WTC11 (cell line): ENCODE measurements at regions not wholly inside any gene's neighbourhood (a gene's known extent, or its start where the extent isn't known, plus 50 kb on each side); places are given as distances from the start of the nearest gene placed in this dataset.
A peak's percentile ranks its signal among the peaks of the same experiment; 100 is the strongest.

ENCODE experiments used
- ATAC-seq: fragments of 200-7000 bp; cut with Tn5 transposase; 2 replicates; pipeline ENCODE4 v1.10.0; 2021; ENCODE audit warnings: mild to moderate bottlenecking, moderate library complexity
- CTCF ChIA-PET: fragments of 300-600 bp; sonication (Branson Sonifier 250); formaldehyde crosslinking; loops from one replicate; lab custom pipeline; 2021; ENCODE audit warnings: antibody characterized with exemption; lab: Charles Lee
- POLR2A ChIA-PET: fragments of 350-600 bp; sonication (Branson Sonifier 250); formaldehyde crosslinking; loops from one replicate; lab custom pipeline; 2021; ENCODE audit warnings: antibody characterized with exemption; lab: Charles Lee
- DNase-seq: peaks from one replicate; pipeline ENCODE4 v3.0.0; 2021; ENCODE audit warnings: low spot score
- H3K27ac Mint-ChIP-seq: 2 replicates; pipeline ENCODE4 v1.8.0; 2021; ENCODE audit warnings: mixed read lengths
- H3K27me3 Mint-ChIP-seq: 2 replicates; pipeline ENCODE4 v1.8.0; 2021; ENCODE audit warnings: low read depth, mild to moderate bottlenecking, moderate library complexity, mixed read lengths
- H3K36me3 Mint-ChIP-seq: 2 replicates; pipeline ENCODE4 v1.8.0; 2021; ENCODE audit warnings: mixed read lengths
- H3K4me1 Mint-ChIP-seq: 2 replicates; pipeline ENCODE4 v1.8.0; 2022; ENCODE audit warnings: mixed read lengths
- H3K4me3 Mint-ChIP-seq: 2 replicates; pipeline ENCODE4 v1.8.0; 2021; ENCODE audit warnings: mild to moderate bottlenecking, moderate library complexity, mixed read lengths
- H3K9me3 Mint-ChIP-seq: 2 replicates; pipeline ENCODE4 v1.8.0; 2021; ENCODE audit warnings: mixed read lengths
- AR ChIP-seq: fragments of 250-450 bp; sonication (Bioruptor Pico); IDR thresholded peaks from 2 replicates; pipeline ENCODE4 v1.9.0; 2021; ENCODE audit warnings: mild to moderate bottlenecking
- CDX4 ChIP-seq: fragments of 250-450 bp; sonication (Bioruptor Pico); IDR thresholded peaks from 2 replicates; pipeline ENCODE4 v1.9.0; 2021; ENCODE audit warnings: moderate library complexity, mild to moderate bottlenecking, inconsistent platforms, borderline replicate concordance
- CREB1 ChIP-seq: sonication (generic); formaldehyde crosslinking; IDR thresholded peaks from 2 replicates; pipeline ENCODE4 v1.8.0; 2023; ENCODE audit warnings: mild to moderate bottlenecking, missing genetic modification reagents
- E2F1 ChIP-seq: sonication (generic); formaldehyde crosslinking; IDR thresholded peaks from 2 replicates; pipeline ENCODE4 v1.8.0; 2022; ENCODE audit warnings: mild to moderate bottlenecking, missing genetic modification reagents
- E2F4 ChIP-seq: sonication (generic); formaldehyde crosslinking; IDR thresholded peaks from 2 replicates; pipeline ENCODE4 v1.8.1; 2022; ENCODE audit warnings: low read depth, mild to moderate bottlenecking, moderate library complexity, missing genetic modification reagents, borderline replicate concordance
- ESRRA ChIP-seq: sonication (generic); formaldehyde crosslinking; IDR thresholded peaks from 2 replicates; pipeline ENCODE4 v1.8.1; 2022; ENCODE audit warnings: mild to moderate bottlenecking, missing genetic modification reagents, borderline replicate concordance
- ETV6 ChIP-seq: sonication (generic); formaldehyde crosslinking; IDR thresholded peaks from 2 replicates; pipeline ENCODE4 v1.8.1; 2022; ENCODE audit warnings: mild to moderate bottlenecking, missing genetic modification reagents
- GRHL2 ChIP-seq: fragments of 250-450 bp; sonication (Bioruptor Pico); IDR thresholded peaks from 2 replicates; pipeline ENCODE4 v1.8.0; 2022; ENCODE audit warnings: mild to moderate bottlenecking, moderate library complexity; ENCODE audit not compliant: insufficient replicate concordance, severe bottlenecking
- NFATC4 ChIP-seq: fragments of 250-450 bp; sonication (Bioruptor Pico); IDR thresholded peaks from 2 replicates; pipeline ENCODE4 v1.9.0; 2021; ENCODE audit warnings: mild to moderate bottlenecking
- PREB ChIP-seq: sonication (generic); formaldehyde crosslinking; IDR thresholded peaks from 2 replicates; pipeline ENCODE4 v1.8.1; 2022; ENCODE audit warnings: mild to moderate bottlenecking, missing genetic modification reagents, moderate library complexity, borderline replicate concordance
- RELA ChIP-seq: sonication (generic); formaldehyde crosslinking; IDR thresholded peaks from 2 replicates; pipeline ENCODE4 v1.8.1; 2022; ENCODE audit warnings: missing genetic modification reagents, mild to moderate bottlenecking, borderline replicate concordance
- USF1 ChIP-seq: sonication (generic); formaldehyde crosslinking; IDR thresholded peaks from 2 replicates; pipeline ENCODE4 v1.8.0; 2022; ENCODE audit warnings: mild to moderate bottlenecking, missing genetic modification reagents
- ZBTB21 ChIP-seq: sonication (generic); formaldehyde crosslinking; IDR thresholded peaks from 2 replicates; pipeline ENCODE4 v1.8.1; 2023; ENCODE audit warnings: mild to moderate bottlenecking, missing genetic modification reagents, borderline replicate concordance
- ZNF232 ChIP-seq: sonication (generic); formaldehyde crosslinking; IDR thresholded peaks from 2 replicates; pipeline ENCODE4 v1.8.0; 2022; ENCODE audit warnings: mild to moderate bottlenecking, missing genetic modification reagents
- ZNF317 ChIP-seq: sonication (generic); formaldehyde crosslinking; IDR thresholded peaks from 2 replicates; pipeline ENCODE4 v1.8.1; 2023; ENCODE audit warnings: low read depth, mild to moderate bottlenecking, moderate library complexity, missing genetic modification reagents, borderline replicate concordance
- ZSCAN18 ChIP-seq: fragments of 250-450 bp; sonication (Bioruptor Pico); IDR thresholded peaks from 2 replicates; pipeline ENCODE4 v2.1.2; 2022; ENCODE audit warnings: mild to moderate bottlenecking, moderate library complexity

- Mint-ChIP-seq H3K4me3 (no peak overlapping the region), H3K4me1 (peaks cover 63% of the 10 kb centered on the region), H3K36me3 (no peaks in the 10 kb centered on the region; the same call in 1 of the 2 replicates), H3K27me3 (no peaks in the 10 kb centered on the region)
- POLR2A ChIA-PET, result no interaction called here
- TF ChIP-seq ZSCAN18 (CRISPR knock-in tag), result no peak
- no peak for TF ChIP-seq CDX4
- TF ChIP-seq ZNF232 (CRISPR knock-in tag), result no peak
- TF ChIP-seq NFATC4 (CRISPR knock-in tag), result no peak
- no peak for TF ChIP-seq USF1 (CRISPR knock-in tag)
- no peak for TF ChIP-seq RELA (CRISPR knock-in tag)
- no peak for TF ChIP-seq AR (CRISPR knock-in tag)
- no peak for TF ChIP-seq ZNF317 (CRISPR knock-in tag)
- TF ChIP-seq E2F4, result no peak
- no peak for TF ChIP-seq CREB1 (CRISPR knock-in tag)
- no peak for TF ChIP-seq ZBTB21 (CRISPR knock-in tag)
- TF ChIP-seq GRHL2, result no peak
- no peak for TF ChIP-seq ESRRA (CRISPR knock-in tag)
- TF ChIP-seq ETV6 (CRISPR knock-in tag), result no peak
- TF ChIP-seq PREB, result no peak
- no peak for TF ChIP-seq E2F1 (CRISPR knock-in tag)
- TF ChIP-seq, all 79 proteins: peak for 0
- CTCF ChIA-PET, result no interaction called here
- Mint-ChIP-seq H3K27ac (0 out of 2 replicates have a peak overlapping the region, but pooled peaks have one; percentile 51), H3K9me3 (no peaks in the 10 kb centered on the region)
- peak; percentile 41 for ATAC-seq
- peak; percentile 43 for DNase-seq
These were observed 367.1 kb downstream of the CSNK1G3 start for GRCh38 chr5:123879071-123879470.
